ENCODE measurements at regions not wholly inside any gene's neighbourhood (a gene's known extent, or its start where the extent isn't known, plus 50 kb on each side); places are given as distances from the start of the nearest gene placed in this dataset.

DNA sequence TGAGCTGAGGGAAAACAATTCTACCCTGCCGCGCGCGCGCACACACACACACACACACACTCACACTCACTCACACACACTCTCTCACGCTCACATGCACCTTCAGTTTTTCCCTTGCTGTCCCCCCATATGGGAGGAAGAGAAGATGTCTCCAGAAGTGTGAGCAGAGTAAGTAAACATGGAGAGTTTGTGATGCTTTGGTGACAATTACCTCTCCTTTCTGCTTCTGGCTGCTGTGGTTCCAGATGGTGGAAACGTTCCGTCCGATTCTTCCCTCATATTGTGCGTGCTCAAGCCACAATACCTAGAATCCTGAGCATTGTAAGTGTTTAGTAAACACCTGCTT, 86.7 kb downstream of the LINC00237 start:
- no peaks in the 10 kb centered on the region for H3K4me1 ChIP-seq (ENCODE audit: low read depth, poor library complexity, severe bottlenecking)
- H2AFZ ChIP-seq (ENCODE audit: low read depth) = no peak overlapping the region
- H3K36me3 ChIP-seq (ENCODE audit: insufficient read depth) = no peaks in the 10 kb centered on the region
- no peak overlapping the region for H3K4me2 ChIP-seq
- H3K27me3 ChIP-seq (ENCODE audit: insufficient read depth, low read depth) = no peaks in the 10 kb centered on the region
- no peak overlapping the region for H3K27ac ChIP-seq
- H3K79me2 ChIP-seq (ENCODE audit: insufficient read depth, low read depth) = no peaks in the 10 kb centered on the region
- no peaks in the 10 kb centered on the region for H4K20me1 ChIP-seq (ENCODE audit: insufficient read depth)
- H3K9ac ChIP-seq = no peak overlapping the region
- H3K4me3 ChIP-seq (IDR thresholded peaks at IDR 0.05; ENCODE audit: insufficient read depth, low read depth, low read length) = no peak overlapping the region
- TF ChIP-seq, protein P1, sequence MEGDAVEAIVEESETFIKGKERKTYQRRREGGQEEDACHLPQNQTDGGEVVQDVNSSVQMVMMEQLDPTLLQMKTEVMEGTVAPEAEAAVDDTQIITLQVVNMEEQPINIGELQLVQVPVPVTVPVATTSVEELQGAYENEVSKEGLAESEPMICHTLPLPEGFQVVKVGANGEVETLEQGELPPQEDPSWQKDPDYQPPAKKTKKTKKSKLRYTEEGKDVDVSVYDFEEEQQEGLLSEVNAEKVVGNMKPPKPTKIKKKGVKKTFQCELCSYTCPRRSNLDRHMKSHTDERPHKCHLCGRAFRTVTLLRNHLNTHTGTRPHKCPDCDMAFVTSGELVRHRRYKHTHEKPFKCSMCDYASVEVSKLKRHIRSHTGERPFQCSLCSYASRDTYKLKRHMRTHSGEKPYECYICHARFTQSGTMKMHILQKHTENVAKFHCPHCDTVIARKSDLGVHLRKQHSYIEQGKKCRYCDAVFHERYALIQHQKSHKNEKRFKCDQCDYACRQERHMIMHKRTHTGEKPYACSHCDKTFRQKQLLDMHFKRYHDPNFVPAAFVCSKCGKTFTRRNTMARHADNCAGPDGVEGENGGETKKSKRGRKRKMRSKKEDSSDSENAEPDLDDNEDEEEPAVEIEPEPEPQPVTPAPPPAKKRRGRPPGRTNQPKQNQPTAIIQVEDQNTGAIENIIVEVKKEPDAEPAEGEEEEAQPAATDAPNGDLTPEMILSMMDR (conservative IDR thresholded peaks at IDR 0.05; ENCODE audit: low read depth, low read length) = no peak

DNA sequence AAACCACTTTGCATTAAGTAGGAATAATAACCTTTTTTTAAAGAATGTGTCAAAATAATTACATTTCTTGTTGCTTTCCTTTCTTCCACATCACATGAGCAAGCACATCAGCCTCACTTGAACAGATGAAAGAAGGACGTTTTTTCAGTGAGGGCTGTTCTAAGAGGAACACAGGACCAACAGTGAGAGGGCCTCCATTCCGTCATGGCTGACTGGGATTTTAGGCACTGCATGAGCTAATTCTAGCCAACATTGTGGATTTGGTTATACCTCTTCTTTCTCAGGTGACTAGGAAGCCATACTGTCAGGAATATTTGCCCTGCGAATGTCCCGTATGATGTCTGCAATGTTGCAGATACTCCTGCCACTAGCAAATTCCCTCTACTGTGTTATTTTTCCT, 87.6 kb downstream of the LINC00237 start:
- no peaks in the 10 kb centered on the region for H3K4me1 ChIP-seq (ENCODE audit: low read depth, poor library complexity, severe bottlenecking)
- no peak overlapping the region for H3K4me2 ChIP-seq
- no peak overlapping the region for H3K4me3 ChIP-seq (IDR thresholded peaks at IDR 0.05; ENCODE audit: insufficient read depth, low read depth, low read length)
- no peaks in the 10 kb centered on the region for H4K20me1 ChIP-seq (ENCODE audit: insufficient read depth)
- no peak overlapping the region for H2AFZ ChIP-seq (ENCODE audit: low read depth)
- H3K9ac ChIP-seq = no peak overlapping the region
- TF ChIP-seq, protein P1 (conservative IDR thresholded peaks at IDR 0.05; ENCODE audit: low read depth, low read length) = no peak
- no peaks in the 10 kb centered on the region for H3K27me3 ChIP-seq (ENCODE audit: insufficient read depth, low read depth)
- H3K27ac ChIP-seq = no peak overlapping the region
- no peaks in the 10 kb centered on the region for H3K79me2 ChIP-seq (ENCODE audit: insufficient read depth, low read depth)
- no peaks in the 10 kb centered on the region for H3K36me3 ChIP-seq (ENCODE audit: insufficient read depth)

DNA sequence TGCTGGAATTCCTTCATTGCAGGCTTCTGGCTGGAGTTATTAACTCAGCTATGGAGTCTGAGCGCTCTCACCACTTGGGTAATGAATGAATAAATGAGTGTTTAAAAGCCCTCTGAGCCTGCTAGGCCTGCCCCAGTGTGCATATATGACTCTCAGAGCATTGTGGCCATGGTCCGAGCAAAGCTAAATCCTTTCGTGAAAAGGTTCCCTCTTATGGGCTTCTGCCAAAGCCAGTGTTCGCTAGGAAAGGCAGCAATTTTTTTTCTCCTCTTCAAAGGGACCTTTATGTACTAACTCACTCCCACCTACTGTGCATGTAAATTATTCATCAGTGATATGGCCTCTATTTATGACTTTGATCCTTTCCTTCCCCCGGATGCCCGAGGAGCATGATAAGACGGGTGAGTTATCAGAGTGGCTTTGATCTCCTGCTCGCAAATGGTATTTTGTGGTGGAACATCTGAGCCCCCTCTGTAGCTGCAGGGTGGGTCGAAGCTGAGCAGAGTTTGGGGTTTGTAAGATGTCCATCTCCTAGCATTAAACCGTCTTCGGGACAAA, 88.6 kb downstream of the LINC00237 start:
- Histone ChIP-seq H3K36me3 (ENCODE audit: insufficient read depth) (no peaks in the 10 kb centered on the region), H3K4me2 (no peak overlapping the region), H3K27me3 (ENCODE audit: insufficient read depth, low read depth) (no peaks in the 10 kb centered on the region), H4K20me1 (ENCODE audit: insufficient read depth) (no peaks in the 10 kb centered on the region), H3K4me1 (ENCODE audit: low read depth, poor library complexity, severe bottlenecking) (no peaks in the 10 kb centered on the region), H3K4me3 (IDR thresholded peaks at IDR 0.05; ENCODE audit: insufficient read depth, low read depth, low read length) (no peak overlapping the region), H3K27ac (no peak overlapping the region), H3K9ac (no peak overlapping the region), H2AFZ (ENCODE audit: low read depth) (no peak overlapping the region), H3K79me2 (ENCODE audit: insufficient read depth, low read depth) (no peaks in the 10 kb centered on the region)
- TF ChIP-seq, protein P1 (conservative IDR thresholded peaks at IDR 0.05; ENCODE audit: low read depth, low read length) = no peak

DNA sequence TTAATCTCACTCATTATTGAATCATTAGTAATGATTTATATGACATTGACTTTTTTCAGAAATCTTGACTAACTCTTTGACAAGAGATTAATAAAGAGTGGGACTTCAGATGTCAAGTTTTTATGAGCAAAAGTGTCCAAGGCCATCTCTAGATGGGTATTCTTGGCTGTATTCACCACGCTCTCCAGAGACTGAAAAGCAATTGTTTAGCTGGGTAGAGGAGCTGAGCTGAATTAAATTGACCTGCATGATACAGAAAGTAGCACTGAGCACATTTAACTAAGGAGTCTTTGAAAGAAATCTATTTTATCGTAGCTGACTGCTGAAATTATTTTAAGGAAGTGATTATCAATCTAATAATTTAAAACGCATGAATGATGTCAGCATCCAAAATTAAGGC, 89.4 kb downstream of the LINC00237 start:
- H3K27me3 ChIP-seq (ENCODE audit: insufficient read depth, low read depth) = no peaks in the 10 kb centered on the region
- no peaks in the 10 kb centered on the region for H3K4me1 ChIP-seq (ENCODE audit: low read depth, poor library complexity, severe bottlenecking)
- no peak overlapping the region for H3K4me3 ChIP-seq (IDR thresholded peaks at IDR 0.05; ENCODE audit: insufficient read depth, low read depth, low read length)
- TF ChIP-seq, protein P1 (conservative IDR thresholded peaks at IDR 0.05; ENCODE audit: low read depth, low read length) = no peak
- no peak overlapping the region for H3K9ac ChIP-seq
- H3K36me3 ChIP-seq (ENCODE audit: insufficient read depth) = no peaks in the 10 kb centered on the region
- H3K4me2 ChIP-seq = no peak overlapping the region
- no peak overlapping the region for H2AFZ ChIP-seq (ENCODE audit: low read depth)
- H3K79me2 ChIP-seq (ENCODE audit: insufficient read depth, low read depth) = no peaks in the 10 kb centered on the region
- no peak overlapping the region for H3K27ac ChIP-seq
- no peaks in the 10 kb centered on the region for H4K20me1 ChIP-seq (ENCODE audit: insufficient read depth)
